Cardiac septum (tissue), 1 donor: ENCODE measurements at regions not wholly inside any gene's neighbourhood (a gene's known extent, or its start where the extent isn't known, plus 50 kb on each side); places are given as distances from the start of the nearest gene placed in this dataset.
"Not testable (repeated sequence)": the region's sequence is repeated elsewhere in the genome, so short reads cannot be mapped to it uniquely, and the experiment has no call there.

ENCODE experiments used
- DNase-seq: peaks from one replicate; pipeline ENCODE4 v3.0.0-alpha.2; 2020; ENCODE audit warnings: low spot score
- intact Hi-C: fragments of 100-400 bp; cut with DNase I; formaldehyde crosslinking; loops from one replicate; pipeline ENCODE4 v1.14.0; 2022
- donor health status: DM: no; HTN: no; CAD: no.

GRCh38 chr16:72470541-72470940, 298.6 kb upstream of the PMFBP1 start:
- intact Hi-C loops: no loop called here
- no peak for DNase-seq

- no peak for DNase-seq
- intact Hi-C loops: no loop called here
These were observed 298.0 kb upstream of the PMFBP1 start for GRCh38 chr16:72469932-72470331.

GRCh38 chr16:72468582-72468981, 296.6 kb upstream of the PMFBP1 start:
- no peak for DNase-seq
- intact Hi-C loops: no loop called here

DNA sequence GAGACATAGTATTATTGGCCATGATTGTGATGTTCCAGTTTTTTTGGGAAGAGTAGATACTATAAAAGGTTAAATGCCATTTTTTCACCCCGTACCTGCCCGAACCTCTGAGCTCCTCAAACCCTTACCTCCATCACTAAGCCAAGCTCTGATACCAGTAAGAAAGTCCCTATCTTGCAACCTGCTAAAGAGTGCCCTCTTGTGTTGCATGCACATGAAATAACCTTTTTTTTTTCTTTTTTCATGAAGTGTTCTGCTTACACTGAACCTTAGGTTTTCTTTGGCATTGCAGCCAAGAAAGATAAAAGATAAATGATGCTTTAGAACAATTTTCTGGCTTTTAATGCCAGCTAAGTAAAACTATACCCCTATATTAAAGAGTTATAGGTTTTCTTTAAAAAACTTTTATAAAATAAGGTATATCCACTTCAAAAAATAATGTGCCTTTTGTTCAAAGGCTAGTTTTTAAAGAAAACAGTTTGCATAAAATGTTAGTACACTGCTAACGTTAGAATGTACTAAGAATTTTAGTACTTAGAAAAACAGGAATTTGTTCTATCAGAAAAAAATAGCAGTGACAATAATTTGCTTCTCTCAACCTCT, 295.3 kb upstream of the PMFBP1 start:
- intact Hi-C loops: no loop called here

GRCh38 chr16:72464597-72465368, 292.8 kb upstream of the PMFBP1 start:
- no peak for DNase-seq
- intact Hi-C loops: no loop called here

More for the DNA sequence above, 295.3 kb upstream of the PMFBP1 start:
- no peak for DNase-seq

DNA sequence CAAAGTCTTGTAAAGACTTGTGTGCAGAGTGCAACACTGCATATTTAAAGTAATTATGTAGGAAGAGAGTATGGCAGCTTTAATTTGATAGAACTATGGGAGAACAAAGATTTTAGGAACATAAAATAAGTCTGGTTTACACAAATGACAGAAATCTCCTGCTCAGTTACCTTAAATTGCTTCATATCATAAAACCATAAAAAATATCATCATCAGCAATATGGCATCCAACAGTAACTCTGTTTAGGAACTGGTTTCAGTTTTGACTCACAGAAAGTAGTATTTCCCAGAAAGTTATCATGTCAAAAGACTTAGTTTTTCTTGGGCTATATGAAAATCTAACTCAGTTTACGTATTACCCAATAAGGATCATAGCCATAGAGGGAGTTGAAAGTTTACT, 292.1 kb upstream of the PMFBP1 start:
- intact Hi-C loops: no loop called here
- no peak for DNase-seq

- DNase-seq: no peak
- intact Hi-C loops: no loop called here
These were observed 286.1 kb upstream of the PMFBP1 start for GRCh38 chr16:72458035-72458434.

- intact Hi-C loops: no loop called here
- DNase-seq: no peak
These were observed 285.4 kb upstream of the PMFBP1 start for GRCh38 chr16:72457243-72457940.

DNA sequence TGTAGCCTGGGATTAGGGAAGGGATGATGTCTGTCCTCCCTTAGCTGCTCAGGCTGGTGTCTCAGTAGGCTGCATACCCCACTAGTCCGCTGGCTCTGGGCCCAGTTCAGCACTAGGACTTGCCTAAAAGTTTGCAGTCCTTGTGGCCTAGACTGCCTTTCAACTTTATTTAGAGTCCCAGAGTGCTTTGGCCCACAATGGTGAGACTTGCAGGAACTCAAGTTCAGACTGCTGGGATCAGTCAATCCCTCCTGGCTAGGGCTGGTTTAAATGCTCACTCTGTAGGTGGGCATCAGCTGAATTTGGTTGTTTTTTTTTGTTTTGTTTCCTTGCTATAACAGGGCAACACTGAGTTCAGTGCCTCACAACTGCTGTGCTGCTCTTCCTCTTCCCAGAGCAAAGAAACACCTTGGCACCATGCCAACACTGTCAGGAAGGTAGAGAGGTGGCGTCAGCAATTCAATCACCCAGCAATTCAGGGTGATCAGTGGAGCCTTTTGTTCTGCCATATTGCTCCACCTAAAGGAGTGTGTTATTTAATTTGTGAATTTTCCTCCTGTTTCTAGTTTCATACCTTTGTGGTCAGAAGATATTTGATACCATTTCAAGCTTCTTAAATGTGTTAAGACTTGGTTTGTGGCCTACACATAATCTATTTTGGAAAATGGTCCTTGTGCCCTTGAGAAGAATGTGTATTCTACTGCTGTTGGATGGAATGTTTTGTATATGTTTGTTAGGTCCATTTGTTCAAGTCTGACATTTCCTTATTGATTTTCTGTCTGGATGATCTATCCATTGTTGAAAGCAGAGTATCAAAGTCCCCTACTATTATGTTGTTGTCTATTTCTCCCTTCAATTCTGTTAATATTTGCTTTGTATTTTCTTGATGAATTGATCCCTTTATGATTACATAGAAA, 284.0 kb upstream of the PMFBP1 start:
- intact Hi-C loops: no loop called here
- no peak for DNase-seq

- intact Hi-C loops, DNase-seq: not testable (repeated sequence)
These were observed 281.9 kb upstream of the PMFBP1 start for GRCh38 chr16:72453856-72454255.

DNA sequence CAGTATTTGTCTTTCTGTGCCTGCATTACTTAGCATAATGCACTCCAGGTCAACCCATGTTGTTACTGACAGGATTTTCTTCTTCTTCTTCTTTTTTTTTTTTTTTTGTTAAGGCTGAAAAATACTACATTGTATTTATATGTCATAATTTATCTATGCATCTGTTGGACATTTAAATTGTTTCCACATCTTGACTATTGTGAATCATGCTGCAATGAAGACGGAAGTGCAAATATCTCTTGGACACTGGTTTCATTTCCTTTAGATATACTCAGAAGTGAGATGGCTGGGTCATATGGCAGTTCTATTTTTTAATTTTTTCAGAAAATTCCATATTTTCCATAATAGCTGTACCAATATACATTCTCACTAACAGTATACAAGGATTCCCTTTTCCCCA, 272.7 kb upstream of the PMFBP1 start:
- intact Hi-C loops: no loop called here
- no peak for DNase-seq

- intact Hi-C loops: no loop called here
- no peak for DNase-seq
These were observed 271.9 kb upstream of the PMFBP1 start for GRCh38 chr16:72443809-72444208.

- intact Hi-C loops: no loop called here
- DNase-seq: no peak
These were observed 270.6 kb upstream of the PMFBP1 start for GRCh38 chr16:72442385-72443158.

DNA sequence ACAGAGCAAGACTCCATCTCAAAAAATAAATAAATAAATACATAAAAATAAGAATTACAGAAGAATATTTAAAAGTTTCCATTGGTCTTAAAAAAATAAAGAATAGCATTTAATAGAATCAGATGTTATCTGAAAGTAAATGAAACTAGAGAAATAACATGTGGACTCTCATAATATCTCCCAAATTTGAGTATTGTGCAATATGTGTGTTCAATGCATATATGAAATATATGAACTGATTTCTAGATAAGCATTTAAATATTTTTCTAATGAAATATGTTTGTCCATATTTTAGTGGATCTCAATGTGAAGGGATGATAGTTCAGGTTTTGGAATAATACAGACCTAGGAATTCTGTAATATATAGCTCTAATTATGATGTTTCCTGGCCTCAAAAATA, 265.9 kb upstream of the PMFBP1 start:
- no peak for DNase-seq
- intact Hi-C loops: no loop called here

DNA sequence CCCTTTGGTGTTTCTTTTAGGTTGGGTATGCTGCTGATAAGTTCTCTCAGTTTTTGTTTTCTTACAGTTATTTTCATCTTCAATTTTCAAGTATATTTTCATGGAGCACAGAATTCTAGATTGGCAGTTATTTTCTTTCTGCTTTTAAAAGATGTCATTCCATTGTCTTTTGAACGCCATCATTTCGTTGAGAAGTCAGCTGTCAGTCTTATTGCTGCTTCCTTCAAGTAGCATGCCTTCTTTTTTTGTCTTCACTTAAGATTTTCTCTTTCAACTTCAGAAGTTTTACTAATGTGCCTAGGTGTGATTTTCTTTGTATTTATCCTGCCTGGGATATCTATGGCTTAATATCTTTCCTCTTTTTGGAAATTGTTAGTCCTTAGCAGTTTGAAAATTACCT, 262.2 kb upstream of the PMFBP1 start:
- intact Hi-C loops: no loop called here
- DNase-seq: no peak

DNA sequence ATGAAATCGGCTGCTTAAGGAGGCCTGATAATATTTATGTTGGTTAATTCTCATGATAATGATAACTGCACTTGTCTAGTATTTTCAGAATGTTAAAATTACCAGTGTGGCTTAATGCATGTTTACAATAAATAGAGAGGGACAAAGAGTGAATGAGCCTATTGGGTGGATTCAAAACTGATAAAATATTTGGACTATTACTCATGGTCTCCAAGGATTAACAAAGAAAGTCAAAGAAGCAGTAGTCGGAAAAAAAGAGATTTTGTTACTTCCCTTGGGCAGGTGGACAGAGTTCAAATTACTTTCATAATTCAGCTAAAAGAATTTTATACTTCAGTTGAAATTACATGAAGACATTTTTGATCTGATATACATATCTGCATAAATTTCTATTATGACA, 258.2 kb upstream of the PMFBP1 start:
- no peak for DNase-seq
- intact Hi-C loops: no loop called here

- intact Hi-C loops: no loop called here
These were observed 257.7 kb upstream of the PMFBP1 start for GRCh38 chr16:72429671-72430081.

GRCh38 chr16:72428681-72429376, 256.9 kb upstream of the PMFBP1 start:
- intact Hi-C loops: no loop called here
- no peak for DNase-seq

More at GRCh38 chr16:72429671-72430081, 257.7 kb upstream of the PMFBP1 start:
- DNase-seq: no peak
